Progenitor cell of endocrine pancreas (in vitro differentiated cells): ENCODE measurements at regions not wholly inside any gene's neighbourhood (a gene's known extent, or its start where the extent isn't known, plus 50 kb on each side); places are given as distances from the start of the nearest gene placed in this dataset.

Experiments used
- DNase-seq: peaks from one replicate; pipeline ENCODE4 v3.0.0; 2021; ENCODE audit warnings: low spot score; ENCODE audit not compliant: unreplicated experiment
- H3K27ac Mint-ChIP-seq: 2 replicates; pipeline ENCODE4 v1.8.0; 2021; ENCODE audit warnings: mild to moderate bottlenecking, moderate library complexity, mixed read lengths
- H3K27me3 Mint-ChIP-seq: 2 replicates; pipeline ENCODE4 v1.8.0; 2021; ENCODE audit warnings: mixed read lengths
- H3K36me3 Mint-ChIP-seq: 2 replicates; pipeline ENCODE4 v1.8.0; 2022; ENCODE audit warnings: mixed read lengths; ENCODE audit not compliant: insufficient read depth
- H3K4me1 Mint-ChIP-seq: 2 replicates; pipeline ENCODE4 v1.8.0; 2021; ENCODE audit warnings: low read depth, mixed read lengths
- H3K4me3 Mint-ChIP-seq: 2 replicates; pipeline ENCODE4 v1.8.0; 2021; ENCODE audit warnings: low read depth, mild to moderate bottlenecking, moderate library complexity, mixed read lengths
- H3K9me3 Mint-ChIP-seq: 2 replicates; pipeline ENCODE4 v1.8.0; 2021; ENCODE audit warnings: low read depth, mixed read lengths
- TF ChIP-seq, protein P1 (sequence below): fragments of 200-600 bp; sonication (generic); IDR thresholded peaks from one replicate; pipeline ENCODE4 v1.5.0; 2021; ENCODE audit warnings: antibody characterized with exemption, mild to moderate bottlenecking; ENCODE audit not compliant: unreplicated experiment

DNA sequence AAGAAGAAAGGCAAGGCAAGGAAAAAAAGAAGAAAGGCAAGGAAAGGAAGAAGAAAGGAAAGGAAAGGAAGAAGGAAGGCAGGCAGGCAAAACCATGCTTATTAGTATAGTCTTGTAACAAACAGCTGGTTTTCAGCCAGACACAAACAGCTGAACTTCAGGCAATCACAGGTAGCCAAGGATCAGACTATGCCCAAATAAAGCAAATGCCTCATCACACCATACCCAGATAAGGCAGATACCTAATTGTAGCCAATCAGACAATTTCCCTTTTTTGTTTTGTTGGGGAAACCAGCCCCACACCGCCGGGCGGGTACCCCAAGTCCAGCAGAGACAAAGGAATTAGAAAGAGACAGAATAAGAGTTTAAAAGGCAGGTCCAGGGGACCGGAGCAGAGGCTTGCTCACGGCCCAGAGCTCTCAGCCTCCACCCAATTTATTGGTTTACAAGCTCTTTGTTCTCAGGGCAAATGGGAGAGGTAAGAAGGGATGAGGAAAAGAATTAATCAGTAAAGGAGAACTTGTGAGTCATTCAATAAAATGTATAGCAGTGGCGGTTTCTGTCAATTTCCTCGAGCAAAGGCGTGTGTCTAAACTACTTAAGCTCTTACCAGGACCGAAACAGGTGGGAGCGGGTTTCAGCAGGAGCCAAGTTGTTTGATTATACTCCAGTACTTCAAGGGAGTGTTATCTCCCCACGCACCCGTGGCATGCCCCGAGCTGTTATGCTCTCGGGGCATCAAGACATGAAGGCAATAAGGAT is 886.8 kb downstream of the KCNT2 start:
- H3K9me3 Mint-ChIP-seq, result no peaks in the 10 kb centered on the region
- H3K36me3 Mint-ChIP-seq, result no peaks in the 10 kb centered on the region
- TF ChIP-seq, protein P1, sequence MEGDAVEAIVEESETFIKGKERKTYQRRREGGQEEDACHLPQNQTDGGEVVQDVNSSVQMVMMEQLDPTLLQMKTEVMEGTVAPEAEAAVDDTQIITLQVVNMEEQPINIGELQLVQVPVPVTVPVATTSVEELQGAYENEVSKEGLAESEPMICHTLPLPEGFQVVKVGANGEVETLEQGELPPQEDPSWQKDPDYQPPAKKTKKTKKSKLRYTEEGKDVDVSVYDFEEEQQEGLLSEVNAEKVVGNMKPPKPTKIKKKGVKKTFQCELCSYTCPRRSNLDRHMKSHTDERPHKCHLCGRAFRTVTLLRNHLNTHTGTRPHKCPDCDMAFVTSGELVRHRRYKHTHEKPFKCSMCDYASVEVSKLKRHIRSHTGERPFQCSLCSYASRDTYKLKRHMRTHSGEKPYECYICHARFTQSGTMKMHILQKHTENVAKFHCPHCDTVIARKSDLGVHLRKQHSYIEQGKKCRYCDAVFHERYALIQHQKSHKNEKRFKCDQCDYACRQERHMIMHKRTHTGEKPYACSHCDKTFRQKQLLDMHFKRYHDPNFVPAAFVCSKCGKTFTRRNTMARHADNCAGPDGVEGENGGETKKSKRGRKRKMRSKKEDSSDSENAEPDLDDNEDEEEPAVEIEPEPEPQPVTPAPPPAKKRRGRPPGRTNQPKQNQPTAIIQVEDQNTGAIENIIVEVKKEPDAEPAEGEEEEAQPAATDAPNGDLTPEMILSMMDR, result no peak
- DNase-seq, result no peak
- H3K27ac Mint-ChIP-seq, result no peak overlapping the region
- H3K4me1 Mint-ChIP-seq, result peaks cover 2% of the 10 kb centered on the region
- no peaks in the 10 kb centered on the region for H3K27me3 Mint-ChIP-seq
- H3K4me3 Mint-ChIP-seq, result no peak overlapping the region

DNA sequence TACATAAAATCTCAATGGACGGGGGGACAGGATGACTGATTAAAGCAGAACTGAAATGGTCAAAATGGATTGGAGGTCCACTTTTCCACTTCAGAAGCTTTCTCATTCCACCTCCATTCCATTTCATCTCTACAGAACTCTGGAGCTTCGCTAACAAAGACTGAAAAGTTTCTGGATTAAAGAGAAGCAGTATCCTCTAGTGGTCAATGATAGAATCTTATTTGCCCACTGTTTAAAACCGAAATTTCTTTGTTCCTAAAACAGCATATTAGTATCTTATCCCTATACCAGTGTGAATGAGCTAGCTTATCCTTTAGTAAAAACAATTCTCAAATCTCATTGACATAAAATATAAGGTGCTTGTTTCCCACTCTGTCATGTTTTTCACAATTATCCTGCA is 890.6 kb downstream of the KCNT2 start:
- no peak overlapping the region for H3K27ac Mint-ChIP-seq
- H3K9me3 Mint-ChIP-seq, result no peaks in the 10 kb centered on the region
- H3K27me3 Mint-ChIP-seq, result no peaks in the 10 kb centered on the region
- H3K36me3 Mint-ChIP-seq, result no peaks in the 10 kb centered on the region
- no peak overlapping the region for H3K4me3 Mint-ChIP-seq
- TF ChIP-seq, protein P1, result peak; percentile 35
- DNase-seq, result no peak
- peaks cover 2% of the 10 kb centered on the region for H3K4me1 Mint-ChIP-seq

DNA sequence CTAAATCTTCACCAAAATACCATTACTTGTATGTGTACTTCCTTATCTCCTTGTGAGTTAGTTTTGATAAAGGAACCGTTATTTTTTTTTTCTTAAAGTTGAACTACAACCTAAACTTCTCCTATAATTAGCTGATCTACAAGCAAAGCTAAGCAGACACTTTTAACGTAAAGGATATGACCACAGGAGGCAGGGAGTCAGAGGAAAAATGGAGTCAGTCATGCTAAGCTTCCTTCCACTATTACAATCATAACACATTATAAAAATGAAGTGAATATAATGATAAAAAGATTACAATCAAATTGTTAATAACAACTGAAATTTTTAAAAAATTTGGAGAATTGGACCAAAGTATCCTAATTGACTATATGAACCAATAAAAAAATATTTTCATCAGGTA is 892.6 kb downstream of the KCNT2 start:
- TF ChIP-seq, protein P1, result no peak
- no peaks in the 10 kb centered on the region for H3K36me3 Mint-ChIP-seq
- no peaks in the 10 kb centered on the region for H3K9me3 Mint-ChIP-seq
- no peak overlapping the region for H3K27ac Mint-ChIP-seq
- DNase-seq, result no peak
- H3K4me1 Mint-ChIP-seq, result peaks cover 2% of the 10 kb centered on the region
- H3K27me3 Mint-ChIP-seq, result no peaks in the 10 kb centered on the region
- no peak overlapping the region for H3K4me3 Mint-ChIP-seq

DNA sequence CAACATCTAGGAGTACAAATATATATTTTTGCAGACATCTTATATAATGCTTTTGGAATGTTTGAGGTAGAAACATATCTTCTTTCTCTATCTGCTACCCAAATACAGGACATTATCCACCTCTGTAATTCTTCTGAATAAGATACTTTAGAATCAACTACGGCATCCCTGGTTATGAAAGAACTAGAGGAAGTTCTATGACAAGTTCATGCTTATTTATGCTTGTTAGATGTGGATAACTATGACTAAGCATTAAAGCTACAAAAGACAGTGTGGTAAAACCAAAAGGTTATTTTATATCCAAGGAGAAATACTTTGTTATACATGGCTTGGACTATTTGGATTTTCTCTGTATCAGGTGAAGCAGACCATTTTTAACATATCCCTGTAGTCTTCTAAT is 894.0 kb downstream of the KCNT2 start:
- no peaks in the 10 kb centered on the region for H3K36me3 Mint-ChIP-seq
- no peak overlapping the region for H3K27ac Mint-ChIP-seq
- peaks cover 2% of the 10 kb centered on the region for H3K4me1 Mint-ChIP-seq
- no peak overlapping the region for H3K4me3 Mint-ChIP-seq
- H3K27me3 Mint-ChIP-seq, result no peaks in the 10 kb centered on the region
- TF ChIP-seq, protein P1, result no peak
- DNase-seq, result no peak
- H3K9me3 Mint-ChIP-seq, result no peaks in the 10 kb centered on the region

DNA sequence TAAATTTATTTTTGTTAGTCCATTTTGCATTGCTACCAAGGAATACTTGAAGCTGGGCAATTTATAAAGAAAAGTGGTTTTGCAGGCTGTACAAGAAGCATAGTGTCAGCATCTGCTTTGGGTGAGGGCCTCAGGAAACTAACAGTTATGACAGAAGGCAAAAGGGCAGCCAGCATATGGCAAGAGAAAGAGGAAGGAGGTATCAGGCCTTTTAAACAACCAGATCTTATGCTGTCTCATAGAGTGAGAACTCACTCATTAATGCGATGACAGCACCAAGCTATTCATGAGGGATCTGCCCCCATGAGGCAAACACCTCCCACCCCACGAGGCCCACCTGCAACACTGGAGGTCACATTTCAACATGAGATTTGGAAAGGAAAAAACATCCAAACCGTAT is 898.4 kb downstream of the KCNT2 start:
- H3K4me3 Mint-ChIP-seq, result no peak overlapping the region
- DNase-seq, result no peak
- no peaks in the 10 kb centered on the region for H3K9me3 Mint-ChIP-seq
- no peaks in the 10 kb centered on the region for H3K4me1 Mint-ChIP-seq
- no peak overlapping the region for H3K27ac Mint-ChIP-seq
- TF ChIP-seq, protein P1, result no peak
- no peaks in the 10 kb centered on the region for H3K36me3 Mint-ChIP-seq
- H3K27me3 Mint-ChIP-seq, result no peaks in the 10 kb centered on the region
